Iris pigment epithelial cell (primary cell): ENCODE measurements at regions not wholly inside any gene's neighbourhood (a gene's known extent, or its start where the extent isn't known, plus 50 kb on each side); places are given as distances from the start of the nearest gene placed in this dataset.

ENCODE experiments used
- DNase-seq: peaks from one replicate; pipeline ENCODE4 v3.0.0-alpha.2; 2011; ENCODE audit warnings: low read depth

DNA sequence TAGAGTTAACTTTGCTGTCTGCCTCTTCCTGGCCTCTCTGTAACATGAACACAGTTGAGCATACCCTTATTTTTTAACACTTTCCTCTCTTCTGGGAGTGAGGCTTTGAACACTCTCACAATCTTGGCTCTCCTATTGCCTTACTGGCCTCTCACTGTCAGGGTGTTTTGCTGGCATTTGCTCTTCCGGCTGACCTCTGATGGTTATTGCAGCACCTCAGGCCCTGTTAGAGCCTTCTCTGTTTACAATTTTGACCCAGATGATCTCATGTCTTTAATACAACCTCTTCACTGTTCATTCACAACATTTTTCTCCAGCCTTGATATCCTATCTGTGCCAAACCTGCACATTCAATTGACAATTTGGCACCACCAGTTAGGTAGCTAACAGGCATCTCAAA, 357.8 kb upstream of the USP15 start:
- no peak for DNase-seq

GRCh38 chr12:61911113-61911512, 349.1 kb upstream of the USP15 start:
- DNase-seq: no peak

- no peak for DNase-seq
Measured at GRCh38 chr12:61915420-61915819, 344.8 kb upstream of the USP15 start.

GRCh38 chr12:61916831-61917230, 343.4 kb upstream of the USP15 start:
- DNase-seq: no peak

- DNase-seq: no peak
Measured at GRCh38 chr12:61919686-61920085, 340.5 kb upstream of the USP15 start.

DNA sequence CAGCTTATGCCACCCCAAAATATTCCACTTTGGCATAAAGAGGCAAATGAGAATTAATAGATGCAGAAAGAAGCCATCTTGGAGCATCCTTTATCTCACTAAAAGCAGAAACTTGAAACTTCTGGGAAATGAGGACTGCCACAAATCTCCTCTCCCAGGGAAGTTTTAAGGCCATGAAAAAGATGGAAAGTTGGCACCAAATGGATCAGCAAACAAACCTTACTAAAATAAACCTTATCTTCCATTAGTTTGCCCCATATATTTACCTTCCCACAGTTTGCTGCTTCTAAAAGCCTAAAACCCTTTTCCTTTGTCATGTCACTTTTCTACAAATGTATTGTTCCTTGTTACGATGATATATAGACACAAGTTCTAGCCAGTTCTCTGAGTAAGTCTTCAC, 340.0 kb upstream of the USP15 start:
- DNase-seq: no peak

GRCh38 chr12:61923152-61923551, 337.1 kb upstream of the USP15 start:
- no peak for DNase-seq

DNA sequence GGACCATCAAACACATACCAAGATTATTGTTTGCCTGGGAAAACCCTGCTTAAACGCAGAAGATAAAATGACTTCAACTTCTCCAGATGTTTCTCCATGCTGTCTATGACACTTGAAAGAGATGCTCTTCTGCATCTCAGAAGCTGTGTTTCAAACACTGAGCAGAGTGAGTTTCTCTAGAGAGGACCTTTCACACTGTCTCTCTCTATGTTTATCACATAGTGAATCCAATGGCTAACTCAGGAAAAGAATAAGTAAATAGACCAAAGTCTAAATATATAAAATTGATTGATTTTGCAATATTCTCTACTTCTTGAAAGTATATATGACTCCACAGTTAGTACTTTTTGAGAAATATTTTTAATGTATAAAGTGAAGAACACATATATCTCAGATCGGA, 325.6 kb upstream of the USP15 start:
- DNase-seq: no peak

GRCh38 chr12:61939977-61940376, 320.2 kb upstream of the USP15 start:
- DNase-seq: no peak

DNA sequence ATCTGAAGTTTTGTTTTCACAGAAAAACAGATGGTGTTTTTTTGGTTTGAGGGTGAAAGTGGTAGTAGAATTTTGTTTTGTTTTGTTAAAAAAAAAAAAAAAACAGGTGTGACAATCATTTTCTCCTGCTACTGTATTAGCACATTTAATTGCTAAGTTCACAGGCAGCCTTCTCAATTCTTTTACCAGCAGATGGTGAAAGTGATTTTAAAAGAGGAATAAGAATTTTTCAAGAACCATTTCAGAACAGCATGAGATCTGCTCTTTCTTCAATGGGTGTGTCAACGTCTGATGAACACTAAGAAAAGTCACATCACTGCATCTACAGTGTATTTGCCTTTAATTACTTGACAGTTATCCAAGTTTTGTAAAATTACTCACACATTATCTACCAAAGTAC, 303.7 kb upstream of the USP15 start:
- no peak for DNase-seq

- no peak for DNase-seq
Measured at GRCh38 chr12:61974461-61974860, 285.7 kb upstream of the USP15 start.

GRCh38 chr12:61985830-61986229, 274.4 kb upstream of the USP15 start:
- DNase-seq: no peak

- no peak for DNase-seq
Measured at GRCh38 chr12:61987173-61987572, 273.0 kb upstream of the USP15 start.

DNA sequence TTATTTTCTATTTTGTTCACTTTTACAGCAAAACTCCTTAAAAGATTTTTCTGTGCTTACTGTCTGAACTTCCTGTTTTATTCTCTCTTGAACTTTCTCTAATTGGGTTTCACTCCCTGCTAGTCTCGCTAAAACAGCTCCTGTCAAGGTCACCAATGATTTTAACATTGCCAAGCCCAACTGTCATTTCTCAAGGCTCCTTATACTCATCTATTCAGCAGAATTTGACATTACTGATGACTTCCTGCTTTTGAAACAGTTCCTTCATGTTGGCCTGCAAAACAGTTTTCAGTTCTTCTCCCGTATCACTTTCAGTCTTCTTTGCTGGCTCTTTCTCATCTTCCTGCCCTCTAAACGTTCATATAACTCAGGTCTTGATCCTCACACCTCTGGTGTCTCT, 268.5 kb upstream of the USP15 start:
- no peak for DNase-seq

DNA sequence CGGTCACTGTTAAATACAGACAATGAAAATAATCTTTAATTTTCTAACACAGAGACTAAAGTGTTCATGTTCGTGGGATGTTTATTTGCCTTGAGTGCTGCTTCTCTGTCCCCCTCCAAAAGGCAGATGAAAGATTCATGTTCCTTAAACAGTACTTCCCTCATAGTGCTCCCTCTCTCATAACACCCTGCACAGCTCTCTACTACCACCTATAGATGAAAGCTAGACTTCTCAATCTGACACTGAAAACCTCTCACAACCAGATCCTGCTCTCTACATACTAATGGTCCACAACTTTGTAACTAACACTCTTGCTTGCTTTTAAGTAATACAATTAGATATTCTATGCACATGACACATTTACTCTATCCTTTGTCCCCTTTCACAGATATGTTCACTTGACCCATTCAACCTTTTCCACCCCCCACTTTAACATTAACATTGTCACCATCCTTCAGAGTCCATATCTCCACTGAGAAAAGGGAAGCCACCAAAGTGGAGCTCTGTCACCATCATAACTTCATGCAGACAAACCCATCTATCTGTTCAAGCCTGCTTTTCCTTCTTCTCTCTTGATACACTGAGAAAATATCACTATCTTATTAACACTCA, 266.4 kb upstream of the USP15 start:
- DNase-seq: peak; percentile 23

- no peak for DNase-seq
Measured at GRCh38 chr12:61996717-61997116, 263.5 kb upstream of the USP15 start.

DNA sequence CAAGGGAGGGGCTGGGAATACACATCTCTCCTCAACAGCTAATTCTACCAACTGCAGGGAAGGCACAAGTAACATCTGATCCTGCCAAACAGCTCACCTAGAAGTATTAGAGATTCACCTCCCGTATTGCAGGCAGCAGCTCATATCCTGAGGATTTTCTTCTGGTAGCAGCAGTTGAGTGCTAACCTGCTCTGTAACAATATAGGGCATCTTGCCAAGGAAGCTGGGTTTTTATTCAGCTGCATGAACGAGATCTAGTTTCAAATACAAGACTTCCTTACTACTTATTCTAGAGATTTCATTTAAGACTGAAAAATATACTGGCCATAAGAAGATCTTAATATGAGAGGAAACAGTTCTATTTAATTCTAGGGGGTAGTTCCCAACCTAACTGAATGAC, 261.4 kb upstream of the USP15 start:
- DNase-seq: no peak

DNA sequence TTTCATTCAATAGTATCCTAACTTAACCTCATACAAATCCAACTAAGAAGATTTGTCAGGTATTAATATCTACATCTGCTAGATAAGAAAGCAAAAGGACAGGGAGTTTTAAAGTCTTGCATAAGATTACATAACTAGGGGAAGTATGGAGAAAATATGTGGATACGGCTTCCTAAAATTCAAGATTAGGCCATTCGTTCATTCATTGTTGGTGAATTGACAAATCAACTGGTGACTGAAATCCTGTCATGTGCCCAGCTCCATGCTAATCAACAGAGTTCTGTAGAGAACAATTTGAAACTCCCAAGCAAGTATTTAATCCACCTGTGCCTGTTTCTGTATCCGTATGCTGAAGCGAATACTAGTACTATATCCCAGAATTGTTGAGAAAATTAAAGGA, 260.9 kb upstream of the USP15 start:
- DNase-seq: no peak

- DNase-seq: no peak
Measured at GRCh38 chr12:62001424-62001823, 258.8 kb upstream of the USP15 start.

DNA sequence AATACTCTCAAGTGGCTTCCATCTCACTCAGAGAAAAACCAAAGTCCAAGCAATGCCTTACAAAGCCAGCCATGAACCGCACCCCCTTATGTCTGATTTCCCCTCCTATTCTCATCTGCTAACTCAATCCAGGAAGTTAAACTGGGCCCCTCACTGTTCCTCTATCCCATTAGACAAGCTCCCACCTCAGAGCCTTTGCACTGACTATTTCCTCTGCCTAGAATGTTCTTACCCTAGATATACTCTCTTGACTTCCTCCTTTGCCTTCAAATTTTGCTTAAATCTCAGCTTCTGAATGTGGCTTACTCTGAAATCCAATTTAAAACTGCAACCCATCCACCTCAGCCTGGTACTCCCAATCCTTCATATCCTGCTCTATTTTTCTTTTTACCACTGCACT, 257.0 kb upstream of the USP15 start:
- no peak for DNase-seq

DNA sequence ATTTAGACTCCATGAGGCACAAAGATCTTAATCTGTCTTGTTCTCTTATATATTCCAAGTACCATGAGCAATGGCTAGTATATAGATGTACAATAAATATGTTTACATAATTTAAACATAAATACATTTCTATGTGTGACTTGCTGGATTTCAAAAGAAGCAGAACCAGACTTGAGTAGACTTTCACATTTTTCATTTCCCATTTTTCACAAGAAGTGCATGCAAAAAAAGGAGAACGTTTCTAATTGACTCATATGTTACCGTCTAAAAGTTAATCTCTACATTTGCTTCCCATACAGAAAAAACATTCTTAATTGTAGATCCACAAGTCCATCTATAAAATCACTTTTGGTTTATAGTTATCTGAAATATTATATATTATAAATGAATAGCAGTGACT, 256.5 kb upstream of the USP15 start:
- no peak for DNase-seq

- DNase-seq: no peak
Measured at GRCh38 chr12:62005615-62006014, 254.6 kb upstream of the USP15 start.

DNA sequence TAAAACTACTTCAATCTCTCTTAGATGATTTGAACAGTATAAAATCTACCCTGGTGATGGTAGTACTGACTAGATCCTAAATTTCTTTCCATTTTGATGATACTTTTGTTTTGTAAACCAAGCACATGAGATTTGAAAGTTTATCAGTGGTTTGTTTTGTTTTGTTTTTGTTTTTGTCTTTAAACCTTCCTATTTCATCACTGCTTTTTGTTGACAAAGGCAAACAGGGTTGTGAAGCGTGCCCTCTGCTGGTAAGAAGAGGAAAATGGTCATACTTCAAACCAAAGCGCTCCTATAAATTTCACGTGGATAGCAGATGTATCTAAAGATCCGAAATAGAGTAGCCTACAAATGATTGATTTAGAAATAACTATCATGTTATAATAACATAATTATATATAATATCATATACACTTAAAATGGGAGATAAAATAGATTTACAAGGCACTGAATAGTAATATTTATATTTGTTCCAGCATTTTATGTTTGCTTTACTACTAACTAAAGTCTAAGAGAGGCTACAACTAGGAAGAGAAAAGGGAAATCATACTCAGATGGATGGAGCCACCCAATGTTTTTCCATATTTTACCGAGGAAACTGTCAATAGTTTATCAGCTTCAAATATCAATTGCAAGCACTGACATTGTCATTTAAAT, 254.0 kb upstream of the USP15 start:
- DNase-seq: peak; percentile 55

DNA sequence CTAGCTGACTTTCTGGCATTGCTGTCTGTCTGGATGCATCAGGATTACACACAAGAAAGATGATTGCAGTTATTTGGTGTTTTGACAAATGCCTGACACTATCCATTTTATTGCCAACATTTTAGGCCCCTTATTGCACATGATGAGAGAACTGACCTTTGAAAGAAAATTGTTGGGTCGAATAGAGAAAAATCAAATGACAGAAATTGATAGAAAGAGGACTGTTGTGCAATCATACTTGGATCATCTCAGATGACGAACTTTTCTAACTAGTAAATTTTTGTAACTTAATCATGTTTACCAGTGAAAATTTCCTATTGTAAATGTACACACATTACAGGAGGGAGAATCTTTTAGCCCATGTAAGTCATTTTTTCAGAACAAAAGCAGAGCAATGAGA, 251.5 kb upstream of the USP15 start:
- DNase-seq: no peak
